Frontal cortex (tissue), 3 donors: ENCODE measurements at regions not wholly inside any gene's neighbourhood (a gene's known extent, or its start where the extent isn't known, plus 50 kb on each side); places are given as distances from the start of the nearest gene placed in this dataset.
A peak's percentile ranks its signal among the peaks of the same experiment; 100 is the strongest.

Source experiments
- DNase-seq, 2 donors: peaks; one replicate each; pipeline ENCODE4 v3.0.0; 2012; ENCODE audit warnings: low spot score in 2 of 2
- FAIRE-seq: peaks from 2 replicates; lab custom pipeline; 2012; peaks lifted over from hg19 to GRCh38; lab: Jason Lieb, UNC
- donor health status: control.
- donor health status: control.
- donor health status: control.

GRCh38 chr2:13040043-13040442, 323.3 kb downstream of the TRIB2 start:
- no peak for DNase-seq
- FAIRE-seq: no peak

- DNase-seq: no peak
- peak; percentile 95 for FAIRE-seq
Observed at GRCh38 chr2:13046557-13047165, 329.9 kb downstream of the TRIB2 start.

- DNase-seq (no peak), FAIRE-seq (no peak)
Observed at GRCh38 chr2:13050764-13051163, 334.0 kb downstream of the TRIB2 start.

- DNase-seq: no peak
- FAIRE-seq: no peak
Observed at GRCh38 chr2:13052547-13052946, 335.8 kb downstream of the TRIB2 start.

- DNase-seq (no peak), FAIRE-seq (no peak)
Observed at GRCh38 chr2:13056259-13056843, 339.6 kb downstream of the TRIB2 start.

GRCh38 chr2:13057671-13058070, 340.9 kb downstream of the TRIB2 start:
- FAIRE-seq (no peak), DNase-seq (no peak)

- DNase-seq (no peak), FAIRE-seq (no peak)
Observed at GRCh38 chr2:13066676-13067075, 349.9 kb downstream of the TRIB2 start.

- FAIRE-seq (no peak), DNase-seq (no peak)
Observed at GRCh38 chr2:13067508-13067907, 350.8 kb downstream of the TRIB2 start.

GRCh38 chr2:13089971-13090370, 373.2 kb downstream of the TRIB2 start:
- no peak for DNase-seq

GRCh38 chr2:13091455-13091854, 374.7 kb downstream of the TRIB2 start:
- DNase-seq (no peak), FAIRE-seq (no peak)

More at GRCh38 chr2:13089971-13090370, 373.2 kb downstream of the TRIB2 start:
- no peak for FAIRE-seq

- DNase-seq (no peak), FAIRE-seq (no peak)
Observed at GRCh38 chr2:13091861-13092378, 375.2 kb downstream of the TRIB2 start.

- no peak for FAIRE-seq
- no peak for DNase-seq
Observed at GRCh38 chr2:13093416-13093991, 376.8 kb downstream of the TRIB2 start.

GRCh38 chr2:13102397-13103063, 385.8 kb downstream of the TRIB2 start:
- FAIRE-seq (no peak), DNase-seq (no peak)

- FAIRE-seq (no peak), DNase-seq (no peak)
Observed at GRCh38 chr2:13103151-13103550, 386.4 kb downstream of the TRIB2 start.

- FAIRE-seq (no peak), DNase-seq (no peak)
Observed at GRCh38 chr2:13103778-13104493, 387.2 kb downstream of the TRIB2 start.

GRCh38 chr2:13104723-13105122, 388.0 kb downstream of the TRIB2 start:
- FAIRE-seq: no peak
- DNase-seq: no peak

- DNase-seq: no peak
- FAIRE-seq: no peak
Observed at GRCh38 chr2:13106302-13106701, 389.6 kb downstream of the TRIB2 start.

GRCh38 chr2:13109516-13109915, 392.8 kb downstream of the TRIB2 start:
- DNase-seq (no peak), FAIRE-seq (no peak)

- DNase-seq (no peak), FAIRE-seq (no peak)
Observed at GRCh38 chr2:13110825-13111224, 394.1 kb downstream of the TRIB2 start.

GRCh38 chr2:13113002-13113401, 396.3 kb downstream of the TRIB2 start:
- FAIRE-seq (no peak), DNase-seq (no peak)
